BE2C (cell line): ENCODE measurements at regions not wholly inside any gene's neighbourhood (a gene's known extent, or its start where the extent isn't known, plus 50 kb on each side); places are given as distances from the start of the nearest gene placed in this dataset.

Experiments
- DNase-seq: peaks from one replicate; pipeline ENCODE4 v3.0.0-alpha.2; 2020
- H3K27me3 ChIP-seq: fragments of 250-450 bp; sonication (Bioruptor Pico); 2 replicates; pipeline ENCODE4 v1.5.1; 2020; ENCODE audit warnings: mild to moderate bottlenecking
- H3K36me3 ChIP-seq: fragments of 250-450 bp; sonication (Bioruptor Pico); 2 replicates; pipeline ENCODE4 v1.5.1; 2020; ENCODE audit warnings: mild to moderate bottlenecking
- H3K4me1 ChIP-seq: fragments of 250-450 bp; sonication (Bioruptor Pico); 2 replicates; pipeline ENCODE4 v1.5.1; 2020
- H3K4me3 ChIP-seq: 2 replicates; pipeline ENCODE4 v1.5.1; 2011; ENCODE audit warnings: low read depth, low read length
- H3K9me3 ChIP-seq: fragments of 250-450 bp; sonication (Bioruptor Pico); 2 replicates; pipeline ENCODE4 v1.5.1; 2020
- TF ChIP-seq, protein P1 (sequence below): IDR thresholded peaks from 2 replicates; pipeline ENCODE4 v1.5.1; 2012; ENCODE audit warnings: mild to moderate bottlenecking, low read depth, low read length

- TF ChIP-seq, protein P1, sequence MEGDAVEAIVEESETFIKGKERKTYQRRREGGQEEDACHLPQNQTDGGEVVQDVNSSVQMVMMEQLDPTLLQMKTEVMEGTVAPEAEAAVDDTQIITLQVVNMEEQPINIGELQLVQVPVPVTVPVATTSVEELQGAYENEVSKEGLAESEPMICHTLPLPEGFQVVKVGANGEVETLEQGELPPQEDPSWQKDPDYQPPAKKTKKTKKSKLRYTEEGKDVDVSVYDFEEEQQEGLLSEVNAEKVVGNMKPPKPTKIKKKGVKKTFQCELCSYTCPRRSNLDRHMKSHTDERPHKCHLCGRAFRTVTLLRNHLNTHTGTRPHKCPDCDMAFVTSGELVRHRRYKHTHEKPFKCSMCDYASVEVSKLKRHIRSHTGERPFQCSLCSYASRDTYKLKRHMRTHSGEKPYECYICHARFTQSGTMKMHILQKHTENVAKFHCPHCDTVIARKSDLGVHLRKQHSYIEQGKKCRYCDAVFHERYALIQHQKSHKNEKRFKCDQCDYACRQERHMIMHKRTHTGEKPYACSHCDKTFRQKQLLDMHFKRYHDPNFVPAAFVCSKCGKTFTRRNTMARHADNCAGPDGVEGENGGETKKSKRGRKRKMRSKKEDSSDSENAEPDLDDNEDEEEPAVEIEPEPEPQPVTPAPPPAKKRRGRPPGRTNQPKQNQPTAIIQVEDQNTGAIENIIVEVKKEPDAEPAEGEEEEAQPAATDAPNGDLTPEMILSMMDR = no peak
- Histone ChIP-seq H3K9me3 (no peaks in the 10 kb centered on the region), H3K27me3 (no peaks in the 10 kb centered on the region), H3K36me3 (no peaks in the 10 kb centered on the region), H3K4me1 (no peaks in the 10 kb centered on the region), H3K4me3 (no peak overlapping the region)
- no peak for DNase-seq
Observed at GRCh38 chr15:97545799-97546198, 414.7 kb upstream of the ARRDC4 start.

GRCh38 chr15:97547381-97547780 lies 413.1 kb upstream of the ARRDC4 start:
- no peaks in the 10 kb centered on the region for H3K9me3 ChIP-seq
- DNase-seq = no peak
- TF ChIP-seq, protein P1 = no peak

GRCh38 chr15:97561529-97561928 lies 399.0 kb upstream of the ARRDC4 start:
- Histone ChIP-seq H3K27me3 (no peaks in the 10 kb centered on the region), H3K9me3 (no peaks in the 10 kb centered on the region), H3K4me1 (no peaks in the 10 kb centered on the region), H3K36me3 (no peaks in the 10 kb centered on the region), H3K4me3 (no peak overlapping the region)
- DNase-seq = no peak
- TF ChIP-seq, protein P1 = no peak

More at GRCh38 chr15:97547381-97547780, 413.1 kb upstream of the ARRDC4 start:
- H3K4me3 ChIP-seq = no peak overlapping the region
- no peaks in the 10 kb centered on the region for H3K27me3 ChIP-seq
- H3K4me1 ChIP-seq = no peaks in the 10 kb centered on the region
- no peaks in the 10 kb centered on the region for H3K36me3 ChIP-seq

DNA sequence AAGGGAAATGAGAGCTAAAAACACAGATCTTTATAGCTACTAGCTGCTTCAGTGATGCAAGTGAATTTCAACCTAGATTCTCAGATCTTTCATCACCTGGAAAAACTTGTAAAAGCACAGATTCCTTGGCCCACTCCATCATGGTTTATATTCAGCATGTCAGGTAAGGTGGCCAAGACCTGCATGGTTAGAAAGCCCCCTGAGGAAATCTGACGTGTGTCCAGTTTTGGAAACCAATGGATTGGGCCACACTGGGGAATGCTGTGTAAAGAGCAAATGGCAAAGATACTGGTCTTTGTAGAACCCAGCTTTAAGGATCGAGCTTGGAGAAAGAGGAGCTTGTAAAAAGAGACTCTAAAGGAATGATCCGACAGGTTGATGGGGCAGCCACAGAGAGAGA lies 397.0 kb upstream of the ARRDC4 start:
- no peaks in the 10 kb centered on the region for H3K9me3 ChIP-seq
- no peaks in the 10 kb centered on the region for H3K27me3 ChIP-seq
- DNase-seq = no peak
- H3K36me3 ChIP-seq = no peaks in the 10 kb centered on the region
- TF ChIP-seq, protein P1 = no peak
- no peaks in the 10 kb centered on the region for H3K4me1 ChIP-seq
- no peak overlapping the region for H3K4me3 ChIP-seq

DNA sequence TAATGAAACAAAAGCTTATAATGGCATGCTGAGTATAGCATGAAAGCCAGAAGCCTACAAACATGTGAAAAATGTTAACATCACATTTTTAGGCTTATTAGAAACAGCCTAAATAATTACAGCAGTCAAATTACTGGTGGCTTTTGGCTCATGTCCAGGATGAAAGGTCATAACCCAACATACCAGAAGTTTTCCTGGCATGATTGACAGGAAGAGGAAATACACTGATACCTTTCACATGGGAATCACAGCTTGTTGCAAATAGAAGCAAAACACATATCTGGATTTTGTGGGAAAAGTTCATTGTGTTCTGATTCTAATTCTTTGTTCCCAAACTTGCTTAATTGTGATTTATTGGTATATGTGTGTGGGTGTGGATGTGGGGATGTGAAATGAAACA lies 393.5 kb upstream of the ARRDC4 start:
- H3K4me3 ChIP-seq = no peak overlapping the region
- no peaks in the 10 kb centered on the region for H3K27me3 ChIP-seq
- no peaks in the 10 kb centered on the region for H3K9me3 ChIP-seq
- no peaks in the 10 kb centered on the region for H3K36me3 ChIP-seq
- TF ChIP-seq, protein P1 = no peak
- no peak for DNase-seq
- H3K4me1 ChIP-seq = no peaks in the 10 kb centered on the region

DNA sequence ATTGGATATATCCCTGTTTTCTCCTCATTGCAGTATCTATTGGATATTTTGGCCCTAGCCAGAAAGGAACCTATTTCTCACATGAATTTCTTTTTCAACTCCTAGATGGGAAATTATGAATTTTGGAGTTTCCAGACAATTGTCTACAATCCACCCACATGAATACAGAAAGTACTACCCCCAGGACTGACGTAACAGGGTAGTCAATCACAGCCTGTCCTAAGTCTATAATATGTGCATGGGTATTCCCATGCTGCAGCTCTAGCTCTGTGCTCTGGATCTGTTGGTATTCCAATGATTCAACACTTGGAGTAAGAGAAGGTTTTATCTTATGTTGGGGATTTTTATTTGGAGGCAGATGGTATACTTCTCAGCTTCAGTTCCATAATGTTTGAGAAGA lies 393.1 kb upstream of the ARRDC4 start:
- Histone ChIP-seq H3K36me3 (no peaks in the 10 kb centered on the region), H3K4me3 (no peak overlapping the region), H3K4me1 (no peaks in the 10 kb centered on the region), H3K27me3 (no peaks in the 10 kb centered on the region), H3K9me3 (no peaks in the 10 kb centered on the region)
- DNase-seq = no peak
- TF ChIP-seq, protein P1 = no peak
